Mammary epithelial cell (primary cell): ENCODE measurements at regions not wholly inside any gene's neighbourhood (a gene's known extent, or its start where the extent isn't known, plus 50 kb on each side); places are given as distances from the start of the nearest gene placed in this dataset.

ENCODE experiments used
- CTCF ChIP-seq, 2 donors: IDR thresholded peaks in 1 of 2; conservative IDR thresholded peaks in 1 of 2; 2 replicates each; pipeline ENCODE4 v1.5.1; 2011 to 2012; ENCODE audit warnings: inconsistent platforms in 2 of 2, low read length in 2 of 2, mild to moderate bottlenecking in 2 of 2, control low read depth in 1 of 2, low read depth in 1 of 2; ENCODE audit not compliant: insufficient read depth in 1 of 2; ENCODE audit errors: extremely low read depth in 1 of 2
- EZH2 ChIP-seq: IDR thresholded peaks from 2 replicates; pipeline ENCODE4 v1.6.1; 2012; ENCODE audit warnings: low read length, inconsistent platforms, borderline replicate concordance

- TF ChIP-seq CTCF (conservative IDR thresholded peaks at IDR 0.05 in 1 of 2, IDR thresholded peaks at IDR 0.05 in 1 of 2; ENCODE audit: extremely low read depth in 1 of 2, insufficient read depth in 1 of 2, low read depth in 1 of 2, low read length in 2 of 2) (no peak), EZH2 (no peak)
Measured at GRCh38 chr4:128553686-128554515, 255.6 kb upstream of the JADE1 start.
